ENCODE measurements at regions not wholly inside any gene's neighbourhood (a gene's known extent, or its start where the extent isn't known, plus 50 kb on each side); places are given as distances from the start of the nearest gene placed in this dataset.

- TF ChIP-seq, protein P1, sequence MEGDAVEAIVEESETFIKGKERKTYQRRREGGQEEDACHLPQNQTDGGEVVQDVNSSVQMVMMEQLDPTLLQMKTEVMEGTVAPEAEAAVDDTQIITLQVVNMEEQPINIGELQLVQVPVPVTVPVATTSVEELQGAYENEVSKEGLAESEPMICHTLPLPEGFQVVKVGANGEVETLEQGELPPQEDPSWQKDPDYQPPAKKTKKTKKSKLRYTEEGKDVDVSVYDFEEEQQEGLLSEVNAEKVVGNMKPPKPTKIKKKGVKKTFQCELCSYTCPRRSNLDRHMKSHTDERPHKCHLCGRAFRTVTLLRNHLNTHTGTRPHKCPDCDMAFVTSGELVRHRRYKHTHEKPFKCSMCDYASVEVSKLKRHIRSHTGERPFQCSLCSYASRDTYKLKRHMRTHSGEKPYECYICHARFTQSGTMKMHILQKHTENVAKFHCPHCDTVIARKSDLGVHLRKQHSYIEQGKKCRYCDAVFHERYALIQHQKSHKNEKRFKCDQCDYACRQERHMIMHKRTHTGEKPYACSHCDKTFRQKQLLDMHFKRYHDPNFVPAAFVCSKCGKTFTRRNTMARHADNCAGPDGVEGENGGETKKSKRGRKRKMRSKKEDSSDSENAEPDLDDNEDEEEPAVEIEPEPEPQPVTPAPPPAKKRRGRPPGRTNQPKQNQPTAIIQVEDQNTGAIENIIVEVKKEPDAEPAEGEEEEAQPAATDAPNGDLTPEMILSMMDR (conservative IDR thresholded peaks at IDR 0.05) = no peak
- H3K27ac ChIP-seq = no peak overlapping the region
Measured at GRCh38 chr11:97107604-97108003, 717.8 kb downstream of the JRKL start.

DNA sequence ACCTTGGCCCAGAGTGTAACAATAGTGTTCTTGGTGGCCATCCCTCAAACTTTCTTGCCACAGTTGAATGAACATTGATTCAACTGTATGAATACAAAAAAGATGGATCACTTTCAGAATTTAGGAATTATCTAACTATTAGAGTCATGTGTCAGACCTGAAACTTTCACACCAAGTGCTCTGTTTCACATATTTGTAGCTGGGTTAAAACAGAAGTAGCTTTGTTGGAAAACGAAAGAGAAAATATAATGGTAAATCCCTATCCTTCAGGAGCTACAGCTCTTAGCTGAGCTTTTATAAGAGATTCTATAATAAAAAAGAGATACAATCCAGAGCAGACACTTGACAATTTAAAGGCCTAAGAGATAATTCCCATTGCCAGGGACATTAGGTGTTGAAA lies 719.3 kb downstream of the JRKL start:
- TF ChIP-seq, protein P1 (conservative IDR thresholded peaks at IDR 0.05) = no peak
- no peak overlapping the region for H3K27ac ChIP-seq

- H3K27ac ChIP-seq = no peak overlapping the region
- TF ChIP-seq, protein P1 (conservative IDR thresholded peaks at IDR 0.05) = no peak
Measured at GRCh38 chr11:97110376-97110775, 720.6 kb downstream of the JRKL start.

- H3K27ac ChIP-seq = no peak overlapping the region
- TF ChIP-seq, protein P1 (conservative IDR thresholded peaks at IDR 0.05) = no peak
Measured at GRCh38 chr11:97111559-97111958, 721.7 kb downstream of the JRKL start.

- TF ChIP-seq, protein P1 (conservative IDR thresholded peaks at IDR 0.05) = no peak
- no peak overlapping the region for H3K27ac ChIP-seq
Measured at GRCh38 chr11:97118614-97119200, 728.9 kb downstream of the JRKL start.

DNA sequence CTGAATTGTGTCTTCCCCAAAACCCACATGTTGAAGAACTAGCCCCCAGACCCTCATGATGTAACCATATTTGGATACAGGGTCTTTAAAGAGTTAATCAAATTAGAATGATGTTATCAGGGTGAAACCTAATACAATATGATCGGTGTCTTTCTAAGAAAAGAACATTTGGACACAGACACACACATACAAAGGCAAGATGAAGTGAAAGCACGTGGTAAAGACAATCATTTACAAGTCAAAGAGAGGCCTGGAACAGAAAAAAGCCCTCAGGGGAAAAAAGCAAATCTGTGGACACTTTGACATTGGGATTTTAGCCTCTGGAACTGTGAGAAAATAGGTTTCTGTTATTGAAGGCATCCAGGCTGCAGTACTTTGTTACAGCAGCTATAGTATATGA lies 733.4 kb downstream of the JRKL start:
- TF ChIP-seq, protein P1 (conservative IDR thresholded peaks at IDR 0.05) = no peak

DNA sequence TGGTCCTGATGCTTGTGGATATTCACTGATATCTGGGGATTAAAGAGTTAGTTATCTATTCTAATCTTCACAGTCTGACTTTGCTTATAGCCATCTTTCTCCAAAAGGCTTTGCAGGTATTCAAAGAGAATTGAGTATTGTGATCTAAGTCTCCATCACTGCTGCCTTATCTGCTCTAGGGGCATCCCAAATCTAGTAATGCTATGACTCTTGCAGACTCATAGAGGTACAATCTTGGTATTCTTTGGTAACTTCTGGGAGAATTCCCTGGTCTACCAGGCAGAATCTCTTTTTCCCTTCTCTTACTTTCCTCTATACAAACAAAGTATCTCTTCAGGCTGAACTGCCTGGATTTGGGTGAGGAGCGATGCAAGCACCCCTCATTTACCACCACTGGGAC lies 746.3 kb downstream of the JRKL start:
- H3K27ac ChIP-seq = no peak overlapping the region
- TF ChIP-seq, protein P1 (conservative IDR thresholded peaks at IDR 0.05) = no peak

More for the DNA sequence above, 733.4 kb downstream of the JRKL start:
- no peak overlapping the region for H3K27ac ChIP-seq
